ENCODE measurements at regions not wholly inside any gene's neighbourhood (a gene's known extent, or its start where the extent isn't known, plus 50 kb on each side); places are given as distances from the start of the nearest gene placed in this dataset.

GRCh38 chr17:13753771-13754170 lies 152.0 kb upstream of the HS3ST3A1 start:
- TF ChIP-seq, protein P1, sequence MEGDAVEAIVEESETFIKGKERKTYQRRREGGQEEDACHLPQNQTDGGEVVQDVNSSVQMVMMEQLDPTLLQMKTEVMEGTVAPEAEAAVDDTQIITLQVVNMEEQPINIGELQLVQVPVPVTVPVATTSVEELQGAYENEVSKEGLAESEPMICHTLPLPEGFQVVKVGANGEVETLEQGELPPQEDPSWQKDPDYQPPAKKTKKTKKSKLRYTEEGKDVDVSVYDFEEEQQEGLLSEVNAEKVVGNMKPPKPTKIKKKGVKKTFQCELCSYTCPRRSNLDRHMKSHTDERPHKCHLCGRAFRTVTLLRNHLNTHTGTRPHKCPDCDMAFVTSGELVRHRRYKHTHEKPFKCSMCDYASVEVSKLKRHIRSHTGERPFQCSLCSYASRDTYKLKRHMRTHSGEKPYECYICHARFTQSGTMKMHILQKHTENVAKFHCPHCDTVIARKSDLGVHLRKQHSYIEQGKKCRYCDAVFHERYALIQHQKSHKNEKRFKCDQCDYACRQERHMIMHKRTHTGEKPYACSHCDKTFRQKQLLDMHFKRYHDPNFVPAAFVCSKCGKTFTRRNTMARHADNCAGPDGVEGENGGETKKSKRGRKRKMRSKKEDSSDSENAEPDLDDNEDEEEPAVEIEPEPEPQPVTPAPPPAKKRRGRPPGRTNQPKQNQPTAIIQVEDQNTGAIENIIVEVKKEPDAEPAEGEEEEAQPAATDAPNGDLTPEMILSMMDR (IDR thresholded peaks at IDR 0.05; ENCODE audit: control extremely low read depth in 1 of 3, insufficient read depth in 1 of 3, low read depth in 1 of 3, low read length in 3 of 3): no peak
- TF ChIP-seq MAFK (IDR thresholded peaks at IDR 0.05; ENCODE audit: low read depth, low read length) (no peak), YY1 (IDR thresholded peaks at IDR 0.05; ENCODE audit: low read depth, low read length) (no peak), BRCA1 (IDR thresholded peaks at IDR 0.05; ENCODE audit: low read depth, low read length) (no peak), RNF2 (IDR thresholded peaks at IDR 0.05; ENCODE audit: borderline replicate concordance, low read depth, low read length, missing control alignments, poor library complexity, severe bottlenecking) (no peak), POLR2A (IDR thresholded peaks at IDR 0.05; ENCODE audit: control extremely low read depth in 1 of 2, low read depth in 2 of 2, low read length in 2 of 2) (no peak), POU5F1 (IDR thresholded peaks at IDR 0.05; ENCODE audit: low read depth, low read length) (no peak), EZH2 (IDR thresholded peaks at IDR 0.05; ENCODE audit: low read depth, low read length, severe bottlenecking) (no peak), CREB1 (IDR thresholded peaks at IDR 0.05) (no peak), SP1 (IDR thresholded peaks at IDR 0.05; ENCODE audit: low read depth, low read length) (no peak)

Data from H1 (cell line).